B cell (primary cell): ENCODE measurements at regions not wholly inside any gene's neighbourhood (a gene's known extent, or its start where the extent isn't known, plus 50 kb on each side); places are given as distances from the start of the nearest gene placed in this dataset.

Experiments
- EZH2 ChIP-seq: IDR thresholded peaks from 2 replicates; pipeline ENCODE4 v1.6.1; 2012; ENCODE audit warnings: borderline replicate concordance, low read depth, mild to moderate bottlenecking, moderate library complexity, low read length; ENCODE audit not compliant: insufficient read depth, poor library complexity, severe bottlenecking
- TF ChIP-seq, protein P1 (sequence below): fragments of 200-600 bp; IDR thresholded peaks from one replicate; pipeline ENCODE4 v1.8.0; 2022; ENCODE audit warnings: antibody characterized with exemption, mild to moderate bottlenecking

DNA sequence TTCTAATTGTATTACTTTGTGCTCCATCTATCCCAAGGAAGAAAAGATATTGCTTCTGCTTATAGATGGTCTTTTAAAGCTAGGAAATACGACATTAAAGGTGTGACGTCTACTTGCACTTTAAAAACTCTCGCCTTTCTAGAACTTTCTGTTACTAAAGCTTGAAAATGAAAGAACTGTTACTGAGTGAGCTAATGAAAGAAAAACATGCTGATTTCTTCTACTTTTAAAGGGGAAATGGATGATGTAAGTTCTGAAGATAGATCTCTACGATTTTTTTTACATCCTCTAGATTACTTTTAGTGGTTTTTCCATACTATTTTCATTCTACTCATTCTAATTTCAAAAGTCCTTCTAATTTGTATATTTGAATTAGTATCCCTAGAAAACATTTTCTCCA lies 387.5 kb downstream of the USP25 start:
- TF ChIP-seq, protein P1, sequence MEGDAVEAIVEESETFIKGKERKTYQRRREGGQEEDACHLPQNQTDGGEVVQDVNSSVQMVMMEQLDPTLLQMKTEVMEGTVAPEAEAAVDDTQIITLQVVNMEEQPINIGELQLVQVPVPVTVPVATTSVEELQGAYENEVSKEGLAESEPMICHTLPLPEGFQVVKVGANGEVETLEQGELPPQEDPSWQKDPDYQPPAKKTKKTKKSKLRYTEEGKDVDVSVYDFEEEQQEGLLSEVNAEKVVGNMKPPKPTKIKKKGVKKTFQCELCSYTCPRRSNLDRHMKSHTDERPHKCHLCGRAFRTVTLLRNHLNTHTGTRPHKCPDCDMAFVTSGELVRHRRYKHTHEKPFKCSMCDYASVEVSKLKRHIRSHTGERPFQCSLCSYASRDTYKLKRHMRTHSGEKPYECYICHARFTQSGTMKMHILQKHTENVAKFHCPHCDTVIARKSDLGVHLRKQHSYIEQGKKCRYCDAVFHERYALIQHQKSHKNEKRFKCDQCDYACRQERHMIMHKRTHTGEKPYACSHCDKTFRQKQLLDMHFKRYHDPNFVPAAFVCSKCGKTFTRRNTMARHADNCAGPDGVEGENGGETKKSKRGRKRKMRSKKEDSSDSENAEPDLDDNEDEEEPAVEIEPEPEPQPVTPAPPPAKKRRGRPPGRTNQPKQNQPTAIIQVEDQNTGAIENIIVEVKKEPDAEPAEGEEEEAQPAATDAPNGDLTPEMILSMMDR, result no peak
- TF ChIP-seq EZH2, result no peak
